ENCODE measurements at regions not wholly inside any gene's neighbourhood (a gene's known extent, or its start where the extent isn't known, plus 50 kb on each side); places are given as distances from the start of the nearest gene placed in this dataset.

DNA sequence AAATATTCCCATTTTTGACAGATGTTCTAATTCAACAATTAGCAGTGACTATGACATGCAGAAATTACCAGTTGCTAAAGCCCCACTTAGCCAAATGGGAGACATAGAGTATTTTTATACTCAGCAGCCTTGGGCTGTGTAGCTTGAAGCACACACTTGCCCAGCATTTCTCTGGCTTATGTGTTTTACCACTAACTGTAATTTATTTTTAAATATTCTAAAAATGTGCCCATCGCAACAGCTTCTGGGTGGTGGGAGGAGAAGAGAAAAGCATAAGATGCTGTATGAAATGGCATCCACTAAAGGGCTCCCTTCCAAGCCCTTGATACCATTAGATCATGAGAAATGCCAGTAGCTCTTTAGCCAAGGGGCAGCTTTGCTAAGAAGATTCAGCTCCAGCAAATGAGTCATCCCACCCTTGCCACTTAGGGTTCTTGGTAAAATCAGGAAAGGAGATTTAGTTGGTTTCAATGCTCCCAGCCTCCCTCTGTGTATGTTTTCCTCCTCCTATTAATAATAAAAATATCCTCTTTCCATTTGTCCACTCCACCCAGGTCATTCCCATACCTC, 462.7 kb upstream of the DEPDC1 start:
- peak; percentile 15 for DNase-seq (ENCODE audit: low spot score)

DNA sequence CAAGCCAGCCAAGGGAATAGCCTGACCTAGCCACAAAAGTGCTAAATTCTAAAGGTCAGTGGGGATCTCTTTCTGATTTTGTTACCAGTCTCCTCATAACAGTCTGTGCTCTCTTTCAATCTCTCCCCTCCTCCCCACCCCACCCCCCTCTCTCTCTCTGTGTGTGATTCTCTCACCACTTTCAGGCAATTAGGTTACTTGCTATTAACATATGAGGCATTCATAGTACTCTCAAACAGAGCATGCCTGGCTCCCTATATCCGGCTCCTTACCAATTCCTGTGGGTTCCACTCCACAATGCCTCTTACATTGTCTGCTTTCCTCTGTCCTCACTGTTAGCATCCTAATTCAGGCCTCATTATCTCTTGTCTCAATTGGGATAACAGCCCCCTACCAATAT, 464.3 kb upstream of the DEPDC1 start:
- DNase-seq (ENCODE audit: low spot score), result no peak

DNA sequence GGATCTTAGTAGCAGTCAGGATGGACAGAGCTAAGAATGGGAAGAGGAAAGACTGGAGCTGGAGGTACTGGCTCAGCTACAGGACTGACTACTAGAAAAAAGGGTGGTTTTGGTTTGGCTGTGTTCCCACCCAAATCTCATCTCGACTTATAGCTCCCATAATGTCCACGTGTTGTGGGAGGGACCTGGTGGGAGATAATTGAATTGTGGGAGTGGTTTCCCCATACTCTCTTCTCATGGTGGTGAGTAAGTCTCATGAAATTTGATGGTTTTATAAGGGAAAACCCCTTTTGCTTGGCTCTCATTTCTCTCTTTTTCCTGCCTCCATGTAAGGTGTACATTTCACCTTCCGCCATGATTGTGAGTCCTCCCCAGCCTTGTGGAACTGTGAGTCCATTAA, 466.5 kb upstream of the DEPDC1 start:
- peak; percentile 77 for DNase-seq (ENCODE audit: low spot score)

DNA sequence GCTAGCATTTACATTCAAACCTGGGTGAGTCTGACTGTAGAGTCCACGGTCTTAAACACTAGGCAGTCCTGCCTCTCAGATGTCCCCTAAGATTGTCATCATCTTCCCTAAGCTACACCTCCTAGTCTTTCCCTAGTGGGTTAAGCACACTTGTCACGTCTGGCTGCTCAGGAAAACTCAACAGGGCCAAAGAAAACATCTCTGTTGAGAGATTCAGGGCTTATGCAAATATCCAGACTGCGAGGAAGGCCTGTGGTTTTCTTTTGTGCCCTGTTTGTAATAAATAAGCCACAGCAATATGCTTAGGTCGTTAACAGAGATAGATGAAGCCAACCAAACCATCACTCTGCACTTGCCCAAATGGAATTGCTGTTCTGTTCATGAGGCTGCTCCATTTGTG, 472.6 kb upstream of the DEPDC1 start:
- peak; percentile 4 for DNase-seq (ENCODE audit: low spot score)

DNA sequence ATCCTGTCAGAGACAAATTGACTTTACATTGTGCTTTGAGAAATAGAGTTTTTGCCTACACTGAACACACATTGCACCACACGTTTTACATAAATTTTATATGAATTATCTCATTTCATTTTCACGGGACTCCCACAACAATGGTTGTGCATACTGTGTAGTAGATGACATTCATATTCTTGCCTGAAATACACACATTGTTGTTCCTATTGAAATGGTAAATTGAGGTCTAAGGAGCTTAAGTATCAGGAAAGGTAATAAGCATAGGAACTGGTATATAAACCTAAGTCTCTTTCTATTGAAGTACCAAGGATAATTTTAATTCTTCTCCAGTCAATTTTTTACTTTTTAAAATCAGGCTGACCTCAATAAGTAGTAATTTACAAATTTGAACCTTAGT, 473.7 kb upstream of the DEPDC1 start:
- no peak for DNase-seq (ENCODE audit: low spot score)

DNA sequence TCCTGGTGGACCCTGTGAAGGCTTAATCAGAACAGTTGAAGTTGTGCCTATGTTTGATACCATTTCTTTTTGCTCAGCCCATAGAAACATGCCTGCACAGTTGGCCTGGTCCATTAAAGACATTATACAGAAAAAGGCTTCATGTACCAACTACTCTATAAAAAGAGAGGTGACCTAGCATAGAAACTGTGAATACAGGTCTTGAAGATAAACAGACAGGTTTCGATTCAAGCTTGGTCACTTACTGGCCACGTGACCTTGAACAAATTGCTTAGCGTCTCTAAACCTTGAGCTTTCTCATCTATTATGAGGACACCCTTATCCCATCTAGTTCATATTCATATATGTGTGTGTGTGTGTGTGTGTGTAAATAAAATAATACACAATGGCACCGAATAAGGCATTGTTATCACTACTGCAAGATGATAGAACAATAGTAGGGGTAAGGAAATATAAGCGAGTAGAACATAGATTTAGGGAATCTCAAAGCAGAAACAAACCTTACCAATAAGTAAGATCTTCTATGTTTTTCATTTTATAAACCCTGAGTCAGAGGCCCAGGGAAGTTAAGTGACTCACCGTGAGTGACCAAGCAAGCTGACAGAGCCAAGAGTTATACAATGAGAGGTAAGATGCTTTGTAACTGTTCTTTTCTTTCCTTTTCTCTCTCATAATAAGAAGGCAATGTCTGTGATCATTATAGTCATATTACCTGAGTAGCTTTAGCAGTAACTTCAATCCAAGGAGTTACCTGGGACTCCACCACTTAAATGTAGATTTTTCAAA, 476.8 kb upstream of the DEPDC1 start:
- DNase-seq (ENCODE audit: low spot score), result peak; percentile 44

DNA sequence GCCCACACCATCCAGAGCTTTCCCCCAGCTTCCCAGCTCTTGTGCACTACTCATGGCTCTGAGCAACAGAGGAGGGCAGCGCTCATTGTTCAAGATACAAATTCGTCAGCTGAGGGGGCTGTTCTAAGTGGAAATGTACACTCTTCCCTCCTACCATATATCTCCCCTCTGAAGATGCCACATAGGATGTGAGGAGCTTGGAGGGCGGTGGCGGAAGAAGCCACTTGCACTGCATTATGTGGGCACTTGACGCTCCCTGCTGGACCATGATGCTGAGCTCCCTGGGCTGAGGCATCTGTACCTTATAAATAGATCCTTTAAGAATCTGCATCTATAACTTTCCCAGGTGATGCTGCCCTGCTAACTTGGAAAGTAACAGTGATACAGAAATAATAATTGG, 477.6 kb upstream of the DEPDC1 start:
- DNase-seq (ENCODE audit: low spot score), result no peak

DNA sequence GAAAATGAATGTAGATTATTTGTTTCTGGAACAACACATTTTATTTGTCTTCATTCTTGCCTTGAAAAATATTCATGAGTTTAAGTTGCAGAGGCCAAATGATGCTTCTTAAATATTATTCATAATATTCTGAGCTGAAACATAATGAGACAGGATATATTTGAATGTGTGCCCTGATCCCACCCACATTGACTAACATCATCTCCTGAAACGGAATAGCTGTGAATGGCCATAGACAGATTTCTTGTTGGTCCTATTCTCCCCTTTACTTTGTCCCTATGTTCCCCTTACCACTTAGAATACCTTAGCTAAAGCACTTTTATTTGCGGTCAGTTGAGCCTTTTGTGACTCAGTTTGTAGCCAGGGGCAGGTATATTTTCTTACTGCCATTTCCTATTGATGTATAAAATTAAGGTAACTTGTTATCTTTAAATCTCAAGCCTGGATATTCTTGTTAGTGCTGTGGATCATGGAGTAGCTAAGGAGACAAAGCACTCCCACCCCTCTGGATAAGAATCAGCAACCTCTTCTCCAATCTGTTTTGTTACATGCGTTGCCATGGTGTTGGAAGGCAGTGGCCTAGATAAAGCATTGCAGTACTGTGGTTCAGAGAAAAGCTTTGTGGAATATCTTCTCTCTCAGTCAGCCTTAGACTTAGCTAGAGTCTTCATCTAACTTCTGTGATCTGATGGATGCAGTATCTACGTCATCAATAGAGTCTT, 478.5 kb upstream of the DEPDC1 start:
- no peak for DNase-seq (ENCODE audit: low spot score)

DNA sequence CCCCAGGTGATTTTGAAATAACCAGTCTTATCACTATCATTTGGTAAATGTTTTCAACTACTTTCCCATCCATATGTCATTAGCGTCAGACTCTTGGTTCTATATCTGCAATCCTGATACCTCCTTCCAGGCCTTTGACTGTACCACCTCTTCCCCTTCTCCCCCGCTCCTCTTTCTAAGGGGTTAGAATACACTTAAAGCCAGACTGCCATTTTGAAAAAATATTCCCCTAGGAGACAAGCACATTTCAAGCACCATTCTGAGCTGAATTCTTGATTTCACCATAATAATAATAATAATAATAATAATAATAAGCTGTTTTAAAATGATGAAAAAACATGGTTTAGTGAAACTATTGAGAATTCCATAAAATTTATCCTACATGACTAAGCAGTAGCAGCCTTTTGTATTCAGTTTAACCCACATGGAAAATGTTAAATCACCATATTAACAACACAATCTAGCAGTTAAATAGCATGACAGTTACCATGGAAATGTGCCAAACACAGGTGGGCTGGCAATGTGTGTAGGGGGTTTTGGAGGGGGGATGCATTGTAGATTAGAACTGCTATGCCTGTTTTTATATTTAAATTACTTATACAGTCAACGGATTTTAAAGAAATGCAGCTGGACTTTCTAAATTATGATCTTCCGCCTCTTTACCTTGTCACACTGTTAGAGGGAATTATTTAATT, 480.2 kb upstream of the DEPDC1 start:
- DNase-seq (ENCODE audit: low spot score), result no peak

DNA sequence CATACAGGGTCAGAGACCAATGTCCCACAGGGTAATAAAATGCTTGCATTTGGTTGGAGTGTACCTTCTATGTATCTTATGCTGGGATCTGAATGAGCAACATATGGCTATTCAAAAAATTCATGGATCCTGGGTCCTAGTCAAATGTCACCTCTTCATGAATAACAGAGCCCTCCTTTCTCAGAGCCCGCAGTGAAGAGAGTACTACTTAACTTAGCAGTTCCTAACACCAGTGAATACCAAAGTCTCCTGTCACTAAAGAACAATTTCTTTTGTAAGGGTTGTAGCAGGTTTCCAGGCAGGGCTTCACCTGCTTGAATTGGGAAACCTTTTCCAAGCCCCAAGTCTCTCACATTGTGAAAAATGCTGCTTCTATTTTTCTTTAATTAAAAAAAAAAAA, 483.0 kb upstream of the DEPDC1 start:
- no peak for DNase-seq (ENCODE audit: low spot score)

DNA sequence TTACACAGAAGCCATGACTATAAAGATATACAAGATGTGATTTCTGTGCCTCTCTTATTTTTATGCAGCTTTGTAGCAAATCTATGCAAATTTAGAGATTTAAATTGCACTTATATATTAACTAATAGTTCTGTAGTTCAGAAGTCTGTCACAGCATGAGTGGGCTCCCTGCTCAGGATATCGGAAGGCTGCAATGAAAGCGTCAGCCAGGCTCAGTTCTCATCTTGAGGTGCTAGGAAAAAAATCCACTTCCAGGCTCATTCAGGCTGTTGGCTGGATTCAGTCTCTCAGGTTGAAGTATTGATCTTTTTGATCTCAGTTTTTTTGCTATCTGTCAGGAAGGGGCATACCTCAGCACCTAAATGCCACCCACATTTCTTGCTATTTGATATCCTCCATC, 487.4 kb upstream of the DEPDC1 start:
- no peak for DNase-seq (ENCODE audit: low spot score)

DNA sequence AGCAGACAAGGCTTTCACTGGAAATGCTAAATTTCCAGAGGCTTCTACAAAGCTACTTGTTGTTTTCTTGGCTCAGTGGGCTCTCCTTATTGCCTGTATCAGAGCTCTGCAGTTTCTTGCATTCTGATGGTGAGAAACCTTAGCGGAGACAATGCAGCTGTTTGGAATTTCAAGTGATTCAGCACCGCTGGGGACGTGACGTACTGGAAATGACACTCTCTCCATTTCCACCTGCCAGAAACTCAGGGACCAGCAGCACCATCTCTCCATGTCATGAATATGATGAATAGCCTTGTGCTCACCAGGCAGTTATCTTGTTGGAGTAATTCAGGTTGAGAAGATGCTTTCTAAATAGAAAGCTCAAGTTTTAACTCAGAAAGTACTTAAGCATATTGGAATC, 497.2 kb upstream of the DEPDC1 start:
- DNase-seq (ENCODE audit: low spot score), result no peak

DNA sequence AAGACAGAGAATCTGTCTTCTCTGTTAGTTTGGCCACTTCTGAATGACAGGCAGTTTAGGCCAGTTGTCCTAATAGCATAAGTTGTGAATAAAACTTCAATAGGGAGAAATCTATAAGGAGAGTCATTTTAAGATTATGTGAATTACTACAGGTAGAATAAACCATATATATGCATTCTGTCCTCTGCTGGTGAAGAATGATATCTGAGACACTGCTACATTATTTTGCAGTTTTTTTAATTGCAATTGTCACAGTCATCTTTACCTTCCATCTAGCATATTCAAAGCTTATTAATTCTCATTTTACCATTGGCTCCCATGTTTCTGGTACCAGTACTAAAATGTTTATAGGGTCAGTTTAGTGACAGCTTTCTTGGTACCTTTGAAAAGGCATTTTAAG, 519.6 kb upstream of the DEPDC1 start:
- no peak for DNase-seq (ENCODE audit: low spot score)

DNA sequence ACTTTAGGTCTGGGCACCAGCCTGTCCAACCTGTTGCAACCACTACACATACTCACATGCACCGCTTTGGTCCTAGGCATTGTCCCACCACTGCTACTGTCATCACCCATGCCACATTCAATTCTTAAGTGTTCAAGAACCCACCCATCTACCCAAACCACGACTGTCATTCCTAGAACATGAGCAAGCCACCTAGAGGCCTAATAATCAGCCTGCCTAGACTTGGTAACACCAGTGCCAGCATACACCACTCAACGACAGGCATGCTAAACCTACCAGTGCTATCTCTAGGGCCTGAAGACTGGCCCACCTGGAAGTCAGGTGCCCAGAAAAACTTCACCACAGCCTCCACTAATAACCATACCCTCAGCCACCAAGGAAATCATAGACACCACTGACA, 532.8 kb upstream of the DEPDC1 start:
- DNase-seq (ENCODE audit: low spot score), result no peak

DNA sequence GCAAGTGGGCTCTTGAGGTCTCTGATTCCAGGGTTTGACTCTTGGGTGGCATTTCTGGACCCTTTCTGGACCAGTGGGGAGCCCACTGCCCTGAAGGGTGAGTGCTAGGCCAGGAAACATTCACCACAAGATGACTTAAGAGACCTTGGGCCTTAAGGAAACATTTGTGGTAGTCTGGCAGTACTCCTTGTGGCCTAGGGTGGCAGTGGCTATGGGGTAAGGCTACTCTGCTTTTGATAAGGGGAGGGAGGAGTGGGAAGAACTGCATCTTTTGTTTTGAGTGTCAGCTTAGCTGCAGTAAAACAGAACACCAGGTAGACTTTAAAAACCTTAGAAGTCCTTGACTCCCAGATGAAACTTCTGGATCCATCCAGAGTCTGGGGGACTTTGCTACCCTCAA, 529.3 kb upstream of the LRRC7 start:
- DNase-seq (ENCODE audit: low spot score), result no peak

DNA sequence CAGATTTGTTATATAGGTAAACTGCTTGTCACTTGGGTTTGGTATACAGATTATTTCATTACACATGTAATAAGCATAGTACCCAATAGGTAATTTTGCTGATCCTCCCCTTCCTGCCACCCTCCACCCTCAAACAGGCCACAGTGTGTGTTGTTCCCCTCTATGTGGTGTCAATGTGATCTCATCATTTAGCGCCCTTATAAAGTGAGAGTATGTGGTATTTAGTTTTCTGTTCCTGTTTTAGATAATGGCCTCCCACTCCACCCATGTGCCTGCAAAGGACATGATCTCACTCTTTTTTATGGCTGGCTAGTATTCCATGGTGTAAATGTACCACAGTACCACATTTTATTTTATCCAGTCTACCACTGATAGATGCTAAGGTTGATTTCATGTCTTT, 522.1 kb upstream of the LRRC7 start:
- no peak for DNase-seq (ENCODE audit: low spot score)

DNA sequence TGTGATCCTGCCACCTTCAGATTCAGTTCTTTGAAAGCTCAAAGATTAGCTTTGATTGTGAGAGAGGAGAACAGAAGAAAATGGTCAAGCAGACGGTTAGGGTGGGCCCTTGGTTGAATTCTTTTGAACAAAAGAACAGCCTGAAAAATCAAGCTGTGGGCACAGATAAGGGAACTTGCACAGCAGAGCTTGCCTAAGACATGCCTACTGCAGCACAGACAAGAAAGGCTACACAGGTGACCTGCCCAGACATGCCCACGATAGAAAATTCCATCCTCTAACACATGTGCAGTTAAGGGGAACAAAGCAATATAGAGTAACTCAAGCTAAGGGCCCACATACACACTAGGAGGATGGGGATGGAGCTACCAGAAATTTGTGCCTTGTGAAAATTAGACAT, 512.5 kb upstream of the LRRC7 start:
- DNase-seq (ENCODE audit: low spot score), result no peak

DNA sequence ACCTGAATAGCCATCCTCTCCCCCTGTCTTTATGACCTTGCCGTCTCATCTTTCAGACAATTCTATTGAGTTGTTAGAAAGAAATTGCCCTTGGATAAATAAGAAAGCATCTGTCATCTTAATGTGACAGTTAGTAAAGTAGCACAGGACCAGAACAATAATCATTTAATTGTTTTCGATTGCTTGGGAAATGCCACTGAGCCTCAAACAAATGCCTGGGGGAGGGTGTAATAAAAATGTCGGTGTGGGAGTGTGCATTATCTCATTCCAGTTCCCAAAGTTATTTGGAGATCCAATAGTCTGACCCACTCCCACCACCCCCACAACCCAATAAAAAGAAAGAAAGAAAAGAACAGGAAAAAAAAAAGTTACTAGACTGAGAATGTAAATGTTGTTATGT, 509.3 kb upstream of the LRRC7 start:
- DNase-seq (ENCODE audit: low spot score), result no peak

DNA sequence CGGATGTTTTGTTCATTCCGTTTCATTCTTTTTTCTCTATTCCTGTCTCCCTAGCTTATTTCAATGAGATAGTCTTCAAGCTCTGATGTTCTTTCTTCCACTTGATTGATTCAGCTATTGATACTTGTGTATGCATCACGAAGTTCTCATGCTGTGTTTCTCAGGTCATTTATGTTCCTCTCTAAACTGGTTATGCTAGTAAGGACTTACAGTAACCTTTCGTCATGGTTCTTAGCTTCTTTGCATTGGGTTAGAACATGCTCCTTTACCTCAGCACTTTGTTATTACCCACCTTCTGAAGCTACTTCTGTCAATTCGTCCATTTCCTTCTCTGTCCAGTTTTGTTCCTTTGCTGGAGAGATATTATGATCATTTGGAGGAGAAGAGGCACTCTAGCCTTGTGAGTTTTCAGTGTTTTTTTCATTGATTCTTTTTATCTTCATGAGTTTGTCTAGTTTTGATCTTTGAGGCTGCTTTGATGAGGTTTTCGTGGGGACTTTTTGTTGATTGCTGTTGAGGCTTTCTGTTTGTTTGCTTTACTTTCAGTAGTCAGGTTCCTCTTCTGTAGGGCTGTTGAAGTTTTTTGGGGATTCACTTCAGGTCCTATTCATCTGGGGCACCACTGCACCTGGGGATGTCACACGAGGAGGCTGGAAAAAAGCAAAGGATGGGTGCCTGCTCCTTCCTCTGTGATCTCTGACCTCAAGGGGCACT, 496.9 kb upstream of the LRRC7 start:
- DNase-seq (ENCODE audit: low spot score), result no peak

DNA sequence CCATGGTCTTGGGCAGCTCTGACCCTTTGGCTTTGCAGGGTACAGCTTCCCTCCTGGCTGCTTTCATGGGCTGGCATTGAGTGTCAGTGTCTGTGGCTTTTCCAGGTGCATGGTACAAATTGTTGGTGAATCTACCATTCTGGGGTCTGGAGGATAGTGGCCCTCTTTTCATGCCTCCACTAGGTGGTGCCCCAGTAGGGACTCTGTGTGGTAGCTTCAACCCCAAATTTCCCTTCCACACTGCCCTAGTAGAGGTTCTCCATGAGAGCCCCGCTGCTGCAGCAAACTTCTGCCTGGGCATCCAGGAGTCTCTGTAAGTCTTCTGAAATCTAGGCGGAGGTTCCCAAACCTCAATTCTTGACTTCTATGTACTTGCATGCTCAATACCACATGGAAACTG, 494.5 kb upstream of the LRRC7 start:
- DNase-seq (ENCODE audit: low spot score), result no peak

DNA sequence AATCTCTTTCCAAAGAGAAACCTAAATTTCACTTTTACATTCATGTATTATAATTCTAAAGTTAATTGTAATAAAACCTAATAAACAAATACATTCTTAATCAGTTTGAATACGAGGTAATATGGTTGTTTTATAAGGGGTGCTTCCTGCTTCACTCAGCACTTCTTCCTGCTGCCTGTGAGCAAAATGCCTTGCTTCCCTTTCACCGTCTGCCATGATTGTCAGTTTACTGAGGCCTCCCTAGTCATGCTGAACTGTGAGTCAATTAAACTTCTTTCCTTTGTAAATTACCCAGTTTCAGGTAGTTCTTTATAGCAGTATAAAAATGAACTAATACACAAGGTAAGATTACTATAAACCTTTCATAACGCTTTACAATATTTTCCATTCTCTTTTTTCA, 491.1 kb upstream of the LRRC7 start:
- no peak for DNase-seq (ENCODE audit: low spot score)

DNA sequence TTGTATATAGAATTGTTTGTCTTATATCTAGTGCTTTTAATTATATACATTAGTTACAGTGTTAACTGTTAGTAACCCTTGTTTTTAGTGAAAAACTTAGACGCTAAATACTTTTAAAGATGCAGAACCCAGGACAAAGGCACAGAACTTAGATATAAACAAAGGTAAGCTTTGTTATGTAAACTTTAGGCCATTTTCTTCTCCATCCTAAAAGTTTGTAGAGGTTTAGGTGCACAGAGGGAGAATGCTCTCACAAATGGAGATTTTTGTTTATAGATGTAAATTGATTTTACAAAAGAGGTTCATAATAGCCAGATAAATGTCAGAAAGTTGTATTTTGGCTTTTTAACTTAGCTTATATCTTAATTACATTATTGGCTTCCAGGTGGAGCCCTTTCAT, 490.5 kb upstream of the LRRC7 start:
- no peak for DNase-seq (ENCODE audit: low spot score)

All from A172 (cell line).